ENCODE measurements at regions not wholly inside any gene's neighbourhood (a gene's known extent, or its start where the extent isn't known, plus 50 kb on each side); places are given as distances from the start of the nearest gene placed in this dataset.
"Not testable (repeated sequence)": the region's sequence is repeated elsewhere in the genome, so short reads cannot be mapped to it uniquely, and the experiment has no call there.

DNA sequence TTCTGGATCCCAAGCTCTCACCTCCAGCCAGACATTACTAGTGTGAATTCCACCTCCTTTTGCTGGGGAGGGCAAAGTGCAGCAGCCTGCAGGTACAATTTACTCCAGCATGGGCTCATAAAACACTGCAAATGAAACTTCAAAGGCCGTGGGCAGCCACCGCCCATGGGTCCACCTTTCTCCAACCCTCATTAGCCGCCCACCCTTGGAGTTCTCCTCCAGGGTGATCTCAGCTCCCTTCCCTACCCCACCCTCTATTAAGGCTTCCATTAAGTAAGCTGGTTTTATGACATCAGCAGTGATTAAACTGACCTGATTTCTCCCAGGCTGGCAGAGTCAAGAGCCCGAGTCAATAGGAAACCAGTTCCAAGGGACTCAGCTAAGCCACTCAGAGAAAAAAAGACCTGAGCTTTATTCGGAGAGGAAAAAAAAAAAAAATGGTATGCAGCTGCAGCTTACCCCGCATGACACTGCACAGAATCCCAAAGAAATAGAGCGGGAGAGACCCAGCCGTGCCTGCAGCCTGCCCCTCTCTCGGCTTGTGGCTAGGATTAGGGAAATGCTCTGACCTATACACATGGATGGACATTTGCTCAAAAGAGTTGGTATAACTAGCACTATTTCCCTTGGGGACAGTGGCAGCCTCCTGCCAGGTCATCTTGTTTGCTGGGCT, 319.6 kb downstream of the PTTG2 start:
- DNase-seq: no peak

GRCh38 chr4:38280323-38280706, 320.1 kb downstream of the PTTG2 start:
- no peak for DNase-seq

- no peak for DNase-seq
Observed at GRCh38 chr4:38281371-38282071, 321.3 kb downstream of the PTTG2 start.

DNA sequence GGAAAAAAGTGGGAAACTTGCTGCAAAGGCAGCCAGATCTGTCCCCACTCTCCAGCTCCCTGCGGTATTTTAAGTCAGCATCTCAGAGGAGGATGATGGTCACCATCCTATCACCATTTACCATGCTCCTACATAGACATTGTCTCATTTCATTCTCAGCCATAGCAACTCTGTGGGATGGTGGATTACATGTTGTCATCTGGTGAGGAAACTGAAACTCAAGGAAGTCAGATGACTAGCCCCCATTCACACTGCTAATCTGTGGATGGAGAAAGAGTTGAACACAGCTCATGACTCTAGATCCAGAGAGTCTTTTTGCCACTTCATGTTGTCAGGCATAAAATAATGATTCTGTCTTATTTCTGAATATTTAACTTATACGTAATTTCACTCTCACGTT, 323.5 kb downstream of the PTTG2 start:
- DNase-seq: no peak

DNA sequence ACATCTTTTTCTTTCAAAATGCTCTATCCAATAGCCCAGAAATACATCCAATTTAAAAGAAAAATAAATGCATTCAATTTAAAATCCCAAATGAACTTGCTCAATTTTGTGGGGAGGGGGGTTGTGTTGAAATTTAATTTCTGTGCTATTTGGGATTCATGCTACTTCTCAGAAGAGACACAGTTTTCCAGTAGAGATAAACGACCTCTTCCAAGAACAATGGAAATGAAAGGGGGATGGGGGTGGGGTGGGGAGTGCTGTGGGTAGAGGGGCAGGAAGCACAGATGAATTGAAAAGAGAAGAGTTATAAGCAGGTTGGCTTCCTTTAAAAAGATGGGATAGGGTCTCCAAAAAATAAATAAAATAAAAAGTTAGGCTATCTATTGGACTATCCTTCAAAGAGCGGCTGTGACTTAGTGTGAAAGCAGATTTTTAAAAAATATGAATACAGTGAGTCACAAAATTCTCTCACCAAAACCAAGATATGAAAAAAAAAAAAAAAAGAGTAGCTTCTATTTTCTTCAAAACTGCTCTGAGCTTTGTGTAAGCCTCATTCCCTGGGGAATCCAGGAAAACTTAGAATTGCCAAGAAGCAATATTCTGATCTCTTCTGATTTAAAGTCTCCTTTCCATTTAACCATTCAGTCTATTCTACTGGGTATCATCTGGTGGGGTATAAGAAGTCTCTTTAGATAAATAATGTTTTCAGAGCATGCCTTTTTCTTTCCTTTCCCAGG, 324.3 kb downstream of the PTTG2 start:
- DNase-seq: no peak

DNA sequence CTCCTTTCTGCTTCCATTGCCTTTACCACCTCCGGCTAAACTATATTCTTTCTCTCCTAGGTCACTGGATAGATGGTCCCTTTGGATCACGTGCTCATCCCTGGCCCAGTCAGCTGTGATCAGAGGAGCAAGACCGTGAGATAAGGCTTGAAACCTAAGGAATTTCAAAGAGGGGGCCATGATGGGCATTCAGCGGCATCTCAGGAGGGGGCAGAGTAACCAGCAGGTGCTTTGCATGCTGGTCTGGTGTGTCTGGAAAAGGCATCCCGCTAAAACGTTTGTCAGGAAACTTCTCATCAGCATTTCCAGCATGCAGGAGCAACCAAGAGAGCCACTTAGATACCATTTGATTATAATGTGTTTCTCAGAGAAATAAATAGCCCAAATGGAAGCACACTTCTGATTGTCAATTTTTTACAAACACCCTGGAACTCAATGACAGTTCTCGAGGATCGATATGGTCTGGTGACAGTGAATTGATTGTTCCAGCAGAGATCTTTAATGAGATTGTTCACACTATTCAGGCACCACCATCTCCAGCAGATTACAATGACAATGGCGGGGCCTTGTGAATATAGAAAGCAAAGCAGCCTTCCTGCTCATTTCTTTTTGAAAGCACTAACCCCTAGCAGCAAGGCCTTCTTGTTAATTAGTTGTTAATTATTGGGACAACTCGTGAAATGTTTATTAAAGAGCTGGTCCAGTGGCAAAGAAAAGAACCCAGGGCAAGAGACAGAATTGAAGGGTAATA, 327.1 kb downstream of the PTTG2 start:
- no peak for DNase-seq

DNA sequence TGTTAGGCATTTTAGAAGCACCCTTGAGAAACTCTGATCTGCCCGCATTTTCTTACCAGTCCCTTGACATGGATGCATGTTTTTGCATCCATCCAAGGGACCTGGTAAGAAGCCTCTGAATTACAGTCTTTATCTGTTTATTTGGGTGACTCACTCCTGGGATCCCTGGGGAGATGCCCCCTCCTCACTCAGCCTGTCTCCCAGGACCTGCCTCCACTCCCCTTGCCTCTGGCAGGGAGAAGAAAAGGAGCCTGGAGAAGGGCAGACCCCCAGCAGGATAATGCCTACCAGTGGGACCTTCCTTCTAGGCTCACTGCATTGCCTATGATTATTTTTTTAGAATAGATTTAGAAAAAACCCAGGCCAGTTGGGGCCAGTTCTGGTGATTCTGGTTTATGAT, 329.4 kb downstream of the PTTG2 start:
- no peak for DNase-seq

GRCh38 chr4:38290366-38290765, 330.2 kb downstream of the PTTG2 start:
- DNase-seq: no peak

DNA sequence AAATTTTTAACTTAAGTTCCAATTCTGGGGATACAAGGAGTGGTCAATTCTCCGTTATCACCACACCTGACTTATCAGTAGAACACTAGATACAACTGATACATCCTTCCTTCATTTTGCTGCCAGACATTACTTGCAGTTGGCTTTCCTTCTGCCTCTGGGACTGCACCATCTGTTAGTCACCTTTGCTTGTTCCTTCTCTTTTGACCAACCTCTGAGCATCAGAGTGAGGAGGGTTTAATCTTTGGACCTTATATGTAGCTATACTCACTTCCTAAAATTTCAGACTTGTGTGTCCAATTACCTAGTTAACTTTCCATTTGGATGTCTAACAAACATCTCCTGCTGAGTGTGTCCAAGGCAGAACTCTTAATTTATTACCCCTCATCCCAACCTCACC, 330.7 kb downstream of the PTTG2 start:
- DNase-seq: no peak

DNA sequence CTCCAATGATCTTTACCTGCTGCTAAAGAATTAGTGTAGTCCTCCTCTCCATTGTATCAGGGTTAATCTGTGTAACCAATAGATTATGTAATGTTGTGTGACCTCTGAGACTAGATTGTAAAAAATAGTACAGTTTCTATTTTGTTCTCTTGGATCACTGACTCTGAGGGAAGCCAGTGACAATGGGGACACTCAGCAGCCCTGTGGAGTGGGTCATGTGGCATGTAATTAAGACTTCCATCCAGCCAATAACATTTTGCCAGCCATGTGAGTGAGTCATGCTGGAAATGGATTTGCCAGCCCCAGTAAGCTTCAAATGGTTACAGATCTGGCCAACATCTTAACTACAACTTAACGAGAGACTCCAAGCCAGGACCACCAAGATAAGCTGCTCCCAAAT, 332.3 kb downstream of the PTTG2 start:
- DNase-seq: no peak

DNA sequence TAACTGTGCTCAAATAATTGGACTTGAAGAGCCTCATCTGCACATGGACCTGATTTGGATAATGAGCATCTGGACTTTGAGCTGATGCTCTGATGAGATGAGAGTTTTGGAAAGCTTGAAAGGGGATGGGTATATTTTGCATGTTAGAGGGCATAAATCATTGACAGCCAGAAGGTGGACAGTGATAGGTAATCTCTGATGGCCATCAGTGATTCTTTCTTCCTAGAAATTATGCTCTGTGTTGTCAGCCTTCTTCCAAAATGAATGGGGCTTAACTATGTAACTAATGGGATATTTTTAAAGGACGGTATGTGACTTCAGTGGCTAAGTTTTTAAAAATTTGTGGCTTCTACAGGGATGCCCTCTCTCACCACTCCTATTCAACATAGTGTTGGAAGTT, 334.0 kb downstream of the PTTG2 start:
- DNase-seq: no peak

- no peak for DNase-seq
Observed at GRCh38 chr4:38297061-38297460, 336.9 kb downstream of the PTTG2 start.

DNA sequence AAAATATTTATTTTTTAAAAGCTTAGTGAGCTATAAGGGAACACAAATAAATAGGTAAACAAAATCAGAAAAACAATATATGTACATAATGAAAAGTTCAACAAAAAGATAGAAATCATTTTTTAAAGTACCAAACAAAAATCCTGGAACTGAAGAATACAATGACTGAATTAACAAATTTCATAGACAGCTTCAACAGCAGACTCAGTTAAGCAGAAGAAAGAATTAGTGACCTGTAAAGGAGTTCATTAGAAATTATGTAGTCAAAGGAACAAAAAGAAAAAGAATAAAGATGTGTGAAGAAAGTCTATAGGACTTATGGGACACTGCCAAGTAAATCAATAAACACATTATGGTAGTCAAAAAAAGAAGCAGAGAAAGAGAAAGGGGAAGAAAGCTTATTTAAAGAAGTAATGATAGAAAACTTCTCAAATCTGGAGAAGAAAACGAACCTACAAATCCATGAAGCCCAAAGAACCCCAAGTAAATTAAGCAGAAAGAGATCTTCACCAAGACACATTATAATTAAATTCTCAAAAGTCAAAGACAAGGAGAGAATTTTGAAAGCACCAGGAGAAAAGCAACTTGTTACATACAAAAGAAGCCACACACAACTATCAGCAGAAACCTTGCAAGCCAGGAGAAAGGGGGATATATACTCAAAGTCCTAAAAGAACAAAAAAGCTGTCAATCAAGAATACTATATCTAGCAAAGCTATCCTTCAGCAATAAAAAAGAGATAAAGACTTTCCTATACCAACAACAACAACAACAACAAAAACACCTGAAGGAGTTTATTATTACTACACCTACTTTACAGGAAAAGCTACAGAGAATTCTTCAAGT, 338.9 kb downstream of the PTTG2 start:
- no peak for DNase-seq

GRCh38 chr4:38302910-38303309, 342.7 kb downstream of the PTTG2 start:
- no peak for DNase-seq

- DNase-seq: not testable (repeated sequence)
Observed at GRCh38 chr4:38304460-38304859, 344.3 kb downstream of the PTTG2 start.

DNA sequence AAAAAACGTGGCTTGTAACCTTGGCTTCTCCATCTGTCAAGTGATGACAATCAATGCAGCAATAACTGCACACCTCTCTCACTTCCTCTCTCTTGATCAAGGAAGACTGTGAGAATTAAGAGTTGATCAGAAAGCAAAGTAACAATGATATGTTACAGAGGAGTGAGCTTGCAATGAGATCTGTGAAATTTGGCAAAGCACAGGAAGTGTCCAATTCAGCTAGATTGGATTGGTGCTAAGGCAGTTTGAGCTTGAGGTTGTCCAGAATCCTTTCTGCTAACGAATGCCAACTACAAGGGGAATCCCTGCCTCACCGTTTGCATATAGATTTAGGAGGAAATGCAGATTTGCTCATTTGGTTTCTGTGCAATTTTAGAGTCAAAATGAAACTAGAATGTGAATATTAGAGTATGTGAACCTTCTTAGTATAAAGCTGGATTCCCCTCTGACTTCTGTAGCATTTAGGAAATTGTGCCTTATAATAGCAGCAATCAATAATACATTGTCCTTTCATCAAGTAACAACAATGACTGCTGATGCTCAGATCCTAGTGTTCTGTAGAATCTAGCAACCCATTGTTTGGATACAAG, 346.4 kb downstream of the PTTG2 start:
- peak; percentile 35 for DNase-seq

- no peak for DNase-seq
Observed at GRCh38 chr4:38308728-38309311, 348.6 kb downstream of the PTTG2 start.

DNA sequence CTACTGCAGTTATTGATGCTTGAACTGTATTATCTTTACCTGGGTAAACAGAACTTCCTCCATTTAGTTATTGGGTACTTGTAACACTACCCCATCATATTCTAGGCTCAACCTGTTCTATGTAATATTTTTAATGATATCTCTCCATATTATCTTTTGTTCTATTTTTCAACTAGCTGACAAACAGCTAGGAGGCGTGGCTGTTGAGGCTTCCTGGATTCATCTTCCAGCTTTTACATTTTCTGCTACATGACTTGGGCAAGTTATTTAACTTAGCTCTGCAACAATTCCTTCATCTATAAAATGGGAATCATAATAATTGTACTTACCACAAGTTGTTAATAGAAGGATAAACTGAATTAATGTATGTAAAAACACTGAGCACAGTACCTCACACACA, 349.3 kb downstream of the PTTG2 start:
- DNase-seq: no peak

- peak; percentile 73 for DNase-seq
Observed at GRCh38 chr4:38310446-38311043, 350.3 kb downstream of the PTTG2 start.

DNA sequence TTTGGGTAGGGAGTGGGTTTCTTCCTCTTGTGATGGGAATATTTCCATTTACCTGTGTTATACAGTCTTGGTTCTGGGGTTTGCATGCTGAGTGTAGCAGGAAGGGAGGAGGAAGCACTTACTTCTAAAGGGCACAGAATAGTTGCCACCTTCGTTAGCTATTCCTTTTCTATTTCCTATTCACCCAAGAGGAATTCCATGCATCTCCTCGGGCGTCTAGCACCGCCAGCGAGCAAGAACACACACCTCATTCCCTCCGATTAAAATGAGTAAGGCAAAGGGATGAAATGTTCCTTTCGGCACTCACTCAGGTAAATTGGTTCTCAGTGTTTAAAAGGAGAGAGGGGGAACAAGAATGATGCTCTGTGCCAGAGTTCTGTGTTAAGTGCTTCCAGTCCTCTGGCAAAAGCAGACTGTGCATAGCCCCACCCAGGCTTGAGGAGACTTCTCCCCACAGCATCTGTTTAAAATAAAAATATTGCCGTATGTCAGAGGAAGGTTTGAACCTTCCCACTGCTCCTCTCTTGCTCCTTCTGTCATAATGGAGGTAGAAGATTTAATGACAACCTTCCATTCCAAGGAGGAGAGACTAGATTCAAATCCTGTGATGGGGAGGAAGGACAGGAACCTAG, 351.4 kb downstream of the PTTG2 start:
- no peak for DNase-seq

- DNase-seq: no peak
Observed at GRCh38 chr4:38313175-38313574, 350.8 kb upstream of the KLF3 start.

Data from activated naive CD4-positive, alpha-beta T cell treated with Interleukin-2 at 50 U/mL for 16 hours (primary cell).